Right lobe of liver (tissue), 6 donors: ENCODE measurements at regions not wholly inside any gene's neighbourhood (a gene's known extent, or its start where the extent isn't known, plus 50 kb on each side); places are given as distances from the start of the nearest gene placed in this dataset.
"Not testable (repeated sequence)": the region's sequence is repeated elsewhere in the genome, so short reads cannot be mapped to it uniquely, and the experiment has no call there.

Experiments
- ATAC-seq, 4 donors: fragments of 200-7000 bp; cut with Tn5 transposase; one replicate each; pipeline ENCODE4 v1.9.1; 2020; ENCODE audit warnings: mild to moderate bottlenecking in 4 of 4, moderate library complexity in 4 of 4
- DNase-seq, 3 donors: peaks; one replicate each; pipeline ENCODE4 v3.0.0-alpha.2; 2020
- H3K27ac ChIP-seq, 3 donors: fragments of 200-600 bp; one replicate each; pipeline ENCODE4 v1.8.0; 2022
- H3K27me3 ChIP-seq, 2 donors: fragments of 200-600 bp; one replicate each; pipeline ENCODE4 v1.8.0; 2022
- H3K36me3 ChIP-seq, 4 donors: fragments of 200-600 bp; sonication (generic) in 1 of 4; one replicate each; pipeline versions ENCODE4 v1.5.1 to v1.8.0; 2017 to 2022; ENCODE audit warnings: control low read depth in 1 of 4
- H3K4me1 ChIP-seq, 4 donors: fragments of 200-600 bp; sonication (generic) in 1 of 4; one replicate each; pipeline versions ENCODE4 v1.5.1 to v1.8.0; 2017 to 2022; ENCODE audit warnings: control low read depth in 1 of 4
- H3K4me3 ChIP-seq, 3 donors: fragments of 200-600 bp; one replicate each; pipeline ENCODE4 v1.8.0; 2022
- H3K9me3 ChIP-seq, 4 donors: fragments of 200-600 bp; sonication (generic) in 1 of 4; one replicate each; pipeline versions ENCODE4 v1.5.1 to v1.8.0; 2017 to 2022; ENCODE audit warnings: control low read depth in 1 of 4
- POLR2A ChIP-seq: fragments of 450-650 bp; IDR thresholded peaks from one replicate; pipeline ENCODE4 v1.6.1; 2017; ENCODE audit warnings: antibody characterized with exemption, mild to moderate bottlenecking
- WGBS: methylation state at CpG from one replicate; pipeline ENCODE4 v1.1.6; 2018; ENCODE audit warnings: low coverage, low lambda C conversion rate; ENCODE audit not compliant: insufficient coverage; ENCODE audit errors: missing lambda C conversion rate; 5-methylcytosine and 5-hydroxymethylcytosine counted together
- intact Hi-C, 2 donors: fragments of 100-400 bp; cut with DNase I; formaldehyde crosslinking; loops; one replicate each; pipeline versions ENCODE4 v1.11.2 to v1.14.1; 2022
- TF ChIP-seq, protein P1 (sequence below), 4 donors: fragments of 200-600 bp in 3 of 4; fragments of 450-650 bp in 1 of 4; IDR thresholded peaks; one replicate each; pipeline versions ENCODE4 v1.5.1 to v1.8.0; 2016 to 2022; ENCODE audit warnings: antibody characterized with exemption in 4 of 4, mild to moderate bottlenecking in 2 of 4
- donor health status: DM: no; HTN: yes; CAD: no.
- donor health status: DM: no; HTN: no; CAD: no.
- donor health status: DM: no; HTN: no; CAD: no.
- donor health status: DM: no; HTN: yes; CAD: no.
- donor health status: DM: no; HTN: yes; CAD: no.

DNA sequence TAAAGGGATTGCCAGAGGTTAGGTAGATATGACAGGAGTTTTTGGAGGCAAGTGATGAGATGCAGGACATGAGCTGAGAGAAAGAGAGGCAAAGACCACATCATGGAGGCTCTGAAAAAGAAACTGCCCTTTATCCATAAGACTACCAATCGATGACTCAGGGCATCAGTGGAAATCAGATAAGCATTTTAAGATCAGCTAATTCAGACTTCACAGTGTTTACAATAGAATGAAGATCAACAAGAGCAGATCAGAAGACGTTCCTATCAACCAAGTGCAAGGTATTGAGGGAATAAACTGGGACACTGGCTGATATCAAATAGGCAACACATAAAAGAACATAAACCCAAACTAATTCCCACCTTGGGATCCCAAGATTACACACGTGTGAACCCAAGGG, 227.2 kb downstream of the SLCO4C1 start:
- TF ChIP-seq, protein P1, sequence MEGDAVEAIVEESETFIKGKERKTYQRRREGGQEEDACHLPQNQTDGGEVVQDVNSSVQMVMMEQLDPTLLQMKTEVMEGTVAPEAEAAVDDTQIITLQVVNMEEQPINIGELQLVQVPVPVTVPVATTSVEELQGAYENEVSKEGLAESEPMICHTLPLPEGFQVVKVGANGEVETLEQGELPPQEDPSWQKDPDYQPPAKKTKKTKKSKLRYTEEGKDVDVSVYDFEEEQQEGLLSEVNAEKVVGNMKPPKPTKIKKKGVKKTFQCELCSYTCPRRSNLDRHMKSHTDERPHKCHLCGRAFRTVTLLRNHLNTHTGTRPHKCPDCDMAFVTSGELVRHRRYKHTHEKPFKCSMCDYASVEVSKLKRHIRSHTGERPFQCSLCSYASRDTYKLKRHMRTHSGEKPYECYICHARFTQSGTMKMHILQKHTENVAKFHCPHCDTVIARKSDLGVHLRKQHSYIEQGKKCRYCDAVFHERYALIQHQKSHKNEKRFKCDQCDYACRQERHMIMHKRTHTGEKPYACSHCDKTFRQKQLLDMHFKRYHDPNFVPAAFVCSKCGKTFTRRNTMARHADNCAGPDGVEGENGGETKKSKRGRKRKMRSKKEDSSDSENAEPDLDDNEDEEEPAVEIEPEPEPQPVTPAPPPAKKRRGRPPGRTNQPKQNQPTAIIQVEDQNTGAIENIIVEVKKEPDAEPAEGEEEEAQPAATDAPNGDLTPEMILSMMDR (IDR thresholded peaks at IDR 0.05): no peak
- no peak for TF ChIP-seq POLR2A
- ATAC-seq (no peak), DNase-seq (no peak)
- Histone ChIP-seq H3K27me3 (no peaks in the 10 kb centered on the region), H3K36me3 (no peaks in the 10 kb centered on the region), H3K4me1 (no peaks in the 10 kb centered on the region), H3K4me3 (no peak overlapping the region), H3K9me3 (no peaks in the 10 kb centered on the region), H3K27ac (no peak overlapping the region)
- intact Hi-C loops: no loop called here
- WGBS: 33% methylated on average over 3 of the region's 3 CpGs

DNA sequence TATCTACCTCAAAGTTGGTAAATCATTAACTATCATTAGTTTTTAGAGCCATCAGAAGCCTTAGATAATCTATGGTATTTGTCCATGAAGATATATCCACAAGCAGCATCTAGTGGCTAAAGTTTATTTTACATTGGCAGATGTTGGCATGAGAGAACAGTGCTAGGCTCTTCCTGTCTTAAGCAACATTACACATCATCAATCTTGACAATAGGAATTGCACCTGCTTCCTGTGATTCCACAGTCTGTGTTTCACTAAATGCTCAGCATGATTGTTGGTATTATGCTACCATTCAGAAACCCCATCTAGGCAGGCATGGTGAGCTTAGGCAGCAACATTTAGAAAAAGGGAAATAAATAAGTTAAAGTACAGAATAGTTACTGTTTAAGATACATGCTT, 246.6 kb downstream of the SLCO4C1 start:
- no peak overlapping the region for H3K4me3 ChIP-seq
- H3K27ac ChIP-seq: no peak overlapping the region
- H3K36me3 ChIP-seq: no peaks in the 10 kb centered on the region
- H3K4me1 ChIP-seq: no peaks in the 10 kb centered on the region
- ATAC-seq (no peak), DNase-seq (no peak)
- no peak for TF ChIP-seq POLR2A
- TF ChIP-seq, protein P1 (IDR thresholded peaks at IDR 0.05): no peak
- H3K27me3 ChIP-seq: no peaks in the 10 kb centered on the region
- intact Hi-C loops: no loop called here
- H3K9me3 ChIP-seq: no peaks in the 10 kb centered on the region

DNA sequence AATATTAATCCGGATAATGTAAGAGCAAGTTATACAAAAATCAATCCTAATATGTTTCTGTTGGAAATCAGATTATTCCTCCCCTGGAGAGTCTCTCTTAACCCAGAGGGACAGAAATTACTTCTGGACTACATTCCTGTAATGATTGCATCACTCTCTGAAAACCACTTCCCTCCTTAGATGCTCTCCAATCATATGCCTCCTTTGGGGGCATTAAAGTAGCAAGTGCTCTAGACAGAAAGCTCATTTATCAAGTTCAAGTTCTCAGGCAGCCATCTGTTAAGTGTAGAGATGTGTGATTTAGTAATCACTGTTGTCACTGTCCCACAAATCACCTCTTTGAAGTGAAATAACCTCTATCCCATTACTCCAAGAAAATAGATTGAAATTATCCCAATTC, 247.1 kb downstream of the SLCO4C1 start:
- ATAC-seq: no peak
- Histone ChIP-seq H3K27me3 (no peaks in the 10 kb centered on the region), H3K36me3 (no peaks in the 10 kb centered on the region), H3K4me1 (no peaks in the 10 kb centered on the region), H3K27ac (no peak overlapping the region), H3K4me3 (no peak overlapping the region), H3K9me3 (no peaks in the 10 kb centered on the region)
- DNase-seq: no peak
- TF ChIP-seq, protein P1 (IDR thresholded peaks at IDR 0.05): no peak
- TF ChIP-seq POLR2A: no peak
- intact Hi-C loops: no loop called here
- 86% methylated on average over 1 of the region's 1 CpG for WGBS

DNA sequence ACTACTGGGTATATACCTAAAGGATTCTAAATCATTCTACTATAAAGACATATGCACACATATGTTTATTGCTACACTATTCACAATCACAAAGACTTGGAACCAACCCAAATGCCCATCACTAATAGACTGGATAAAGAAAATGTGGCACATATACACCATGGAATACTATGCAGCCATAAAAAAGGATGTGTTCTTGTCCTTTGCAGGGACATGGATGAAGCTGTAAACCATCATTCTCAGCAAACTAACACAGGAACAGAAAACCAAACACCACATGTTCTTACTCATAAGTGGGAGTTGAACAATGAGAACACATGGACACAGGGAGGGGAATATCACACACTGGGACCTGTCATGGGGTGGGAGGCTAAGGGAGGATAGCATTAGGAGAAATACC, 249.0 kb downstream of the SLCO4C1 start:
- H3K4me3 ChIP-seq, H3K36me3 ChIP-seq, H3K4me1 ChIP-seq, H3K27ac ChIP-seq, H3K9me3 ChIP-seq, DNase-seq, H3K27me3 ChIP-seq, ATAC-seq, intact Hi-C loops: not testable (repeated sequence)

DNA sequence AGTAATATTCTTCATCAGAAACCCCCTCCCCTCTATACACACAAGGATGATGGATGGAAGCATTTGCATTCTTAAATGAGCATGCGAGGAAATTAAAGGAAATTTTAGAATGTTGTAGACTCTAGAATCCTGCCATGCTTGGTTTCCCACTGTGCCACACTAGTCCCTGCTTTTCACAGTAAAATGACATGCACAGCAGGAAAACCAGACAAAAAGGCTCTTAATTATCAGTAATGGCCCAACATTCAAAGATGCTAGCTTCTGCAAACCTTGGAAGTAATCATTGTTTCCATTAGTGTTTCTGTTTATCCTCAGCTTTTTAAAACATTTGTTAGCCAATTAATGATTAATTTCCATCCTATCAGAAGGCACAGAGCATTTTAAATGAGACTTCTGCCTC, 255.8 kb downstream of the SLCO4C1 start:
- Histone ChIP-seq H3K4me1 (no peaks in the 10 kb centered on the region), H3K27ac (no peak overlapping the region), H3K36me3 (no peaks in the 10 kb centered on the region), H3K4me3 (no peak overlapping the region), H3K9me3 (no peaks in the 10 kb centered on the region), H3K27me3 (no peaks in the 10 kb centered on the region)
- TF ChIP-seq, protein P1 (IDR thresholded peaks at IDR 0.05): no peak
- intact Hi-C loops: no loop called here
- WGBS: 73% methylated on average over 1 of the region's 1 CpG
- ATAC-seq: no peak
- DNase-seq: no peak
